Duodenal mucosa (tissue), 2 donors: ENCODE measurements at regions not wholly inside any gene's neighbourhood (a gene's known extent, or its start where the extent isn't known, plus 50 kb on each side); places are given as distances from the start of the nearest gene placed in this dataset.

Experiments
- H3K27ac ChIP-seq: one replicate; pipeline ENCODE4 v1.7.0; 2013; ENCODE audit warnings: low read depth, low read length
- H3K27me3 ChIP-seq, 2 donors: one replicate each; pipeline ENCODE4 v1.7.0; 2013; ENCODE audit warnings: low read length in 2 of 2, control low read depth in 1 of 2; ENCODE audit not compliant: insufficient read depth in 2 of 2, control insufficient read depth in 1 of 2
- H3K36me3 ChIP-seq, 2 donors: one replicate each; pipeline ENCODE4 v1.7.0; 2013; ENCODE audit warnings: low read length in 2 of 2, control low read depth in 1 of 2; ENCODE audit not compliant: insufficient read depth in 2 of 2, control insufficient read depth in 1 of 2
- H3K4me1 ChIP-seq, 2 donors: one replicate each; pipeline ENCODE4 v1.7.0; 2013; ENCODE audit warnings: low read length in 2 of 2, control low read depth in 1 of 2; ENCODE audit not compliant: insufficient read depth in 2 of 2, control insufficient read depth in 1 of 2
- H3K4me3 ChIP-seq, 2 donors: one replicate each; pipeline ENCODE4 v1.7.0; 2013; ENCODE audit warnings: low read length in 2 of 2, low read depth in 1 of 2
- H3K9ac ChIP-seq, 2 donors: one replicate each; pipeline ENCODE4 v1.7.0; 2013; ENCODE audit warnings: low read length in 2 of 2, low read depth in 1 of 2
- H3K9me3 ChIP-seq, 2 donors: one replicate each; pipeline ENCODE4 v1.7.0; 2013; ENCODE audit warnings: low read length in 2 of 2, control low read depth in 1 of 2; ENCODE audit not compliant: control insufficient read depth in 1 of 2

GRCh38 chr16:17994027-17994426 lies 342.5 kb downstream of the NPIPA8 start:
- Histone ChIP-seq H3K9me3 (no peaks in the 10 kb centered on the region), H3K36me3 (no peaks in the 10 kb centered on the region), H3K27ac (no peak overlapping the region), H3K27me3 (no peaks in the 10 kb centered on the region), H3K9ac (no peak overlapping the region), H3K4me3 (no peak overlapping the region), H3K4me1 (no peaks in the 10 kb centered on the region)

DNA sequence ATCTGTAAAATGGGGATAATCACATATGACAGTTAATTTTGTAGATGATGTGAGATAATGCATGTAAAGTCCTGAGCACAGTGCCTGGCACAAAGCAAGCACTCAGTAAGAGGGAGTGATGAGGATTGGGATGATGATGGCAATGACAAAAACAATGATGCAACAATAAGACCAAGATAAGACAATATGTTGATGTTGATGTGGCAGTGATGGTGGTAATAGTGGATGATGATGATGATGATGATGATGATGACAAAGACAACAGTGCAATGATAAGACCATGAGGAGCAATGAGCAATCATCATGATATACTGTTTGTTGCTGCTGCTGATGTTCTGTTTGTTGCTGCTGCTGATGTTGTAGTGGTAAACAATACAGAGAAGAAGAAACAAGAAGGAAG lies 344.1 kb downstream of the NPIPA8 start:
- Histone ChIP-seq H3K9ac (no peak overlapping the region), H3K4me1 (no peaks in the 10 kb centered on the region), H3K4me3 (no peak overlapping the region), H3K36me3 (no peaks in the 10 kb centered on the region), H3K27ac (no peak overlapping the region), H3K27me3 (no peaks in the 10 kb centered on the region), H3K9me3 (no peaks in the 10 kb centered on the region)

- H3K36me3 ChIP-seq = no peaks in the 10 kb centered on the region
- no peak overlapping the region for H3K9ac ChIP-seq
- no peak overlapping the region for H3K27ac ChIP-seq
- H3K27me3 ChIP-seq = no peaks in the 10 kb centered on the region
- no peaks in the 10 kb centered on the region for H3K9me3 ChIP-seq
- no peaks in the 10 kb centered on the region for H3K4me1 ChIP-seq
- H3K4me3 ChIP-seq = no peak overlapping the region
These were observed 347.3 kb downstream of the NPIPA8 start for GRCh38 chr16:17989255-17989654.

DNA sequence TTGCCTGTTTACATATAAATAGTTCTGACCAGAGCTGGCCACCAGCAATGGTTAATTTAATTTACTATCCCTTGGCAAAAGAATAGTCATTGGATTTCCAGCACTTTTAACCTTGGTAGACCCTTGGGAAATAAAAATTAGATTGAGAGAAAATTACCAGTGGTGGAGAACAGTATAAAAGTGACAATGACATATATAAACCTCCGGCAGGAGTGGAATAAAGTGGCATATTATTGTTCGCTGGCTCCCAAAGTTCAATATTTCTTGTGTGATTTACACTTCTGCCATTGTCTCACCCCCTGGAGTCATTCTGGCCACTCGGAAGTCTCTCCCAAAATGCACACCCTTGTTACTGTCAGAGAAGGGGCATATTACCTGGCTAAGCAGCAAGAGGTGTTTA lies 347.7 kb downstream of the NPIPA8 start:
- Histone ChIP-seq H3K27me3 (no peaks in the 10 kb centered on the region), H3K9ac (no peak overlapping the region), H3K36me3 (no peaks in the 10 kb centered on the region), H3K27ac (no peak overlapping the region), H3K4me3 (no peak overlapping the region), H3K4me1 (no peaks in the 10 kb centered on the region), H3K9me3 (no peaks in the 10 kb centered on the region)

DNA sequence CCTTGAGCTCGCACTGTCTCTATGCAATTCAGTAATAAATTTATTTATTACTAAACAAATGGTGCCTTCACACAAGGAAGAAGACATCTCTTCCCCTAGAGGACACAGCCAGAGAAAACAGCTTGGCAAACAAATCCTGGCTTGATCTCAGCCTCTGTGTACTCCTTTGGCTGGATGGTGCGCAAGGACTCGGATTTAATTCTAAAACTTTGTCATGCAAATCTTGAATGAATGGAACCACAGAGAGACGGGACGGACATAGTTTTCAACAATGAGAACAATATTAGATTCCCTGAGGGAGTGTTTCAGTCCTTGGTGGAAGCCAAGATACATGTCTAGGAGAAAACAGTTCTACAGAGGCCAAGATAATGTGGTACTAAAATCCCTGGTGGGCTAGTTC lies 349.5 kb downstream of the NPIPA8 start:
- no peaks in the 10 kb centered on the region for H3K36me3 ChIP-seq
- H3K27me3 ChIP-seq = no peaks in the 10 kb centered on the region
- no peak overlapping the region for H3K27ac ChIP-seq
- H3K4me3 ChIP-seq = no peak overlapping the region
- no peak overlapping the region for H3K9ac ChIP-seq
- no peaks in the 10 kb centered on the region for H3K4me1 ChIP-seq
- H3K9me3 ChIP-seq = no peaks in the 10 kb centered on the region

GRCh38 chr16:17984810-17985209 lies 351.7 kb downstream of the NPIPA8 start:
- no peak overlapping the region for H3K9ac ChIP-seq
- no peak overlapping the region for H3K27ac ChIP-seq
- no peaks in the 10 kb centered on the region for H3K27me3 ChIP-seq
- H3K4me1 ChIP-seq = no peaks in the 10 kb centered on the region
- H3K36me3 ChIP-seq = no peaks in the 10 kb centered on the region
- no peak overlapping the region for H3K4me3 ChIP-seq
- H3K9me3 ChIP-seq = no peaks in the 10 kb centered on the region

DNA sequence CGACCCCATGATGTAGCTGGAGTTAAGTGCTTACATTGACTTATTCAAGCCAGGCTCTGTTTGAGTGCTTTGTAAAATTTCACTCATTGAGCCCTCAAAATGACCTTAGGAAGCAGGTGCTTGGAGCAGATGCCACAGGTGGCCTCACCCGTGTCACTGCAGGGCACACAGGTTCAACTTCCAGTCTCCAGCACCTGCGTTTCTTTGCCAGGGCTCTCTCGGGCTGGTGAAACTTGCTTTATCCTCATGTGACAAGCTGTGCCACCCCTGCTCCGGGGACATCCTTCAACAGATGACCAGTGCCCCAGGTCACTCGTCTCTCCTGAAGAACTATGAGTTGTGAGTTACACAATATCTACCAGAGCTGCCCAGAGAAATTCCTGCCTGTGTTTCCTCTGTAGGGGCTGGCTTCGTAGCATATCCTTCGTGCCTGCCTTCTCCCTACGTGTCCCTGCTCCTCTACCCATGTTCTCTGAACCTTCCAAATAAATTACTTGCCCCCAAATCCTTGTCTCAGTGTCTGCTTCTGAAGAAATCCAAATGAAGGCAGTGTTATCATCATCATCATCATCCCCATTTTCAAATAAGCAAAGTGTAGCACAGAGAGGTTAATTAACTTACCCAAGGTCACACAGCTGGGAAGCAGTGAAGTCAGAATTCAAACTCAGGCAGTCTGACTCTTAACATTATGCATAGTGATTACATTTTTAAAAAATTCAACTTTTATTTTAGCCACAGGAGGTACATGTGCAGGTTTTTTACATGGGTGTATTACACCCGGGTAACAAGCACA lies 352.5 kb downstream of the NPIPA8 start:
- no peak overlapping the region for H3K9ac ChIP-seq
- no peaks in the 10 kb centered on the region for H3K4me1 ChIP-seq
- H3K4me3 ChIP-seq = no peak overlapping the region
- H3K36me3 ChIP-seq = no peaks in the 10 kb centered on the region
- no peak overlapping the region for H3K27ac ChIP-seq
- H3K9me3 ChIP-seq = no peaks in the 10 kb centered on the region
- no peaks in the 10 kb centered on the region for H3K27me3 ChIP-seq

DNA sequence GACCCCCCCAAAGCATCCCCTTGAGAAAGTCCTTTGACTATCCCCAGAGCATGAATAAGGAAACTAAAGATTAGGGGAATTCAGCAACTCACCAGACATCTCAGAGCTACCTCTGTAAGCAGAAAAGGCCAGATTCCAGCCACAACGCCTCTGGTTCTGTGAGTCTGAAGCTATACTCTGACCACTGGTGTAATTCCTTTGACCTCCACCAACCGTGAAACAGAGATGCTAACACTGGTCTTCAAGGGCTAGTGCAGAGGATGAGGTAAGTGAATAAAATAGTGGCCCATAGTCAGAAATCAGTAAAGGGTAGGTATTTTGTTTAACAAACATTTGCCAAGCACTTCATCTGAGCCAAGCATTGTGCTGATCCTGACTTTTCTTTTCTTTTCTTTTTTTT lies 353.4 kb downstream of the NPIPA8 start:
- no peak overlapping the region for H3K9ac ChIP-seq
- no peak overlapping the region for H3K4me3 ChIP-seq
- H3K9me3 ChIP-seq = no peaks in the 10 kb centered on the region
- H3K27ac ChIP-seq = no peak overlapping the region
- no peaks in the 10 kb centered on the region for H3K4me1 ChIP-seq
- no peaks in the 10 kb centered on the region for H3K27me3 ChIP-seq
- H3K36me3 ChIP-seq = no peaks in the 10 kb centered on the region

DNA sequence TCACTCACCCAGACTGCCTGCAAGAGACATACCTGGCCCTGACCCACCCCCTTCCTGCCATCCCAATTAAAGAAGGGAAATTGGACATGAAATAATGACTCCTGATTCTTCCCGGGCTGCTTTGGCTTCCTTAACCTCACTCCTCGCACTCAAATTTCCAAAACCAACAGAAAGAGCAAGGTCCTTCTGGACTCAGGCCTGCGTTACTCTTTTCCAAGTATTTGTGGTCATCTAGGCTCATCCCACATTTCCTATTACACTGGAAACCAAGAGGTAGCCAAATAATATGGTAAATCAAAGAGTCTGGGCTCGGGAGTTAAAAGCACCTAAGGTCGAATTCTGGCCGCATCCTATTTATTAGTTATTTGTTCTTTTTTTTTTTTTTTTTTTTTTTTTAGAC lies 359.3 kb downstream of the NPIPA8 start:
- Histone ChIP-seq H3K4me3 (no peak overlapping the region), H3K27ac (no peak overlapping the region), H3K27me3 (no peaks in the 10 kb centered on the region), H3K36me3 (no peaks in the 10 kb centered on the region), H3K9me3 (no peaks in the 10 kb centered on the region), H3K4me1 (no peaks in the 10 kb centered on the region), H3K9ac (no peak overlapping the region)

- Histone ChIP-seq H3K36me3 (no peaks in the 10 kb centered on the region), H3K27ac (no peak overlapping the region), H3K4me1 (no peaks in the 10 kb centered on the region), H3K4me3 (no peak overlapping the region), H3K9me3 (no peaks in the 10 kb centered on the region), H3K27me3 (no peaks in the 10 kb centered on the region), H3K9ac (no peak overlapping the region)
These were observed 364.0 kb downstream of the NPIPA8 start for GRCh38 chr16:17972460-17972943.
